HG03103 (cell line): ENCODE measurements at regions not wholly inside any gene's neighbourhood (a gene's known extent, or its start where the extent isn't known, plus 50 kb on each side); places are given as distances from the start of the nearest gene placed in this dataset.

Experiments
- ATAC-seq: cut with Tn5 transposase; IDR thresholded peaks from one replicate; pipeline ENCODE4 v1.9.1; 2021; ENCODE audit warnings: low read depth; ENCODE audit not compliant: unreplicated experiment

- ATAC-seq: no peak
Measured at GRCh38 chr2:65669574-65669973, 237.2 kb upstream of the SPRED2 start.

- no peak for ATAC-seq
Measured at GRCh38 chr2:65668744-65669143, 236.3 kb upstream of the SPRED2 start.

GRCh38 chr2:65666156-65666725, 233.8 kb upstream of the SPRED2 start:
- peak; percentile 97 for ATAC-seq

GRCh38 chr2:65664931-65665330, 232.5 kb upstream of the SPRED2 start:
- ATAC-seq: no peak

GRCh38 chr2:65663831-65664407, 231.5 kb upstream of the SPRED2 start:
- no peak for ATAC-seq

- ATAC-seq: no peak
Measured at GRCh38 chr2:65662654-65663432, 230.4 kb upstream of the SPRED2 start.

GRCh38 chr2:65661980-65662653, 229.7 kb upstream of the SPRED2 start:
- ATAC-seq: no peak

GRCh38 chr2:65660340-65660739, 227.9 kb upstream of the SPRED2 start:
- no peak for ATAC-seq

GRCh38 chr2:65658881-65659280, 226.5 kb upstream of the SPRED2 start:
- no peak for ATAC-seq

GRCh38 chr2:65658266-65658665, 225.9 kb upstream of the SPRED2 start:
- ATAC-seq: no peak

GRCh38 chr2:65656160-65656718, 223.8 kb upstream of the SPRED2 start:
- no peak for ATAC-seq

- ATAC-seq: no peak
Measured at GRCh38 chr2:65655000-65655399, 222.6 kb upstream of the SPRED2 start.

- no peak for ATAC-seq
Measured at GRCh38 chr2:65654496-65654895, 222.1 kb upstream of the SPRED2 start.

GRCh38 chr2:65652066-65652465, 219.7 kb upstream of the SPRED2 start:
- no peak for ATAC-seq

GRCh38 chr2:65649811-65650589, 217.6 kb upstream of the SPRED2 start:
- no peak for ATAC-seq

GRCh38 chr2:65647249-65647842, 214.9 kb upstream of the SPRED2 start:
- ATAC-seq: peak; percentile 63

- no peak for ATAC-seq
Measured at GRCh38 chr2:65640793-65641103, 208.3 kb upstream of the SPRED2 start.

- ATAC-seq: no peak
Measured at GRCh38 chr2:65639156-65639864, 206.9 kb upstream of the SPRED2 start.

- ATAC-seq: no peak
Measured at GRCh38 chr2:65638443-65638842, 206.0 kb upstream of the SPRED2 start.
